Heart left ventricle (tissue), 13 donors: ENCODE measurements at regions not wholly inside any gene's neighbourhood (a gene's known extent, or its start where the extent isn't known, plus 50 kb on each side); places are given as distances from the start of the nearest gene placed in this dataset.
"Not testable (repeated sequence)": the region's sequence is repeated elsewhere in the genome, so short reads cannot be mapped to it uniquely, and the experiment has no call there.

Source experiments
- POLR2A ChIP-seq, 2 donors: fragments of 450-650 bp; IDR thresholded peaks; one replicate each; pipeline ENCODE4 v1.6.1; 2017; ENCODE audit warnings: antibody characterized with exemption in 2 of 2, mild to moderate bottlenecking in 2 of 2, moderate library complexity in 2 of 2
- TF ChIP-seq, protein P1 (sequence below), 12 donors: fragments of 200-600 bp; sonication (generic) in 4 of 12; IDR thresholded peaks; one replicate each; pipeline versions ENCODE4 v1.5.0 to v1.8.0; 2018 to 2022; ENCODE audit warnings: antibody characterized with exemption in 12 of 12, mild to moderate bottlenecking in 5 of 12
- donor health status: ischemic (EF 13 %, LVEDD 7.1; RV severe dilation, severe dysfunction).
- donor health status: DM: no; HTN: yes; CAD: no.
- donor health status: DM: no; HTN: no; CAD: no.
- donor health status: ischemic (EF 25% LVEDD 6.9; RV normal size, moderate dysfunction).
- donor health status: ischemic (EF 25% LVEDD 5.7; RV mildly dilated, moderate dysfunction).
- donor health status: ischemic (EF 35%, LVEDD 5.7; RV mildly dilated, moderate dysfunction).
- donor health status: nonischemic (EF 11% LVEDD 7.7; RV severe dilation, severe dysfunction).
- donor health status: DM: yes; HTN: yes; CAD: no.
- donor health status: PGD.
- donor health status: ischemic (EF 29% LVEDD 5.4; RV normal size, mild dysfunction).
- donor health status: nonischemic (EF 23%, LVEDD 6.1; RV moderate dilation, normal function).

DNA sequence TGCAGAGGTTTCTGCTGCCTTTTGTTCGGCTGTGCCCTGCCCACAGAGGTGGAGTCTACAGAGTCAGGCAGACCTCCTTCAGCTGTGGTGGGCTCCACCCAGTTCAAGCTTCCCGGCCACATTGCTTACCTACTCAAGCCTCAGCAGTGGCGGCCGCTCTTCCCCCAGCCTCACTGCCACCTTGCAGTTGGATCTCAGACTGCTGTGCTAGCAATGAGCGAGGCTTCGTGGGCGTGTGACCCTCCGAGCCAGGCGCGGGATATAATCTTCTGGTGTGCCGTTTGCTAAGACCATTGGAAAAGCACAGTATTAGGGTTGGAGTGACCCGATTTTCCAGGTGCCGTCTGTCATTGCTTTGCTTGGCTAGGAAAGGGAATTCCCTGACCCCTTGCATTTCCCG is 82.4 kb upstream of the ZC4H2 start:
- TF ChIP-seq, protein P1, sequence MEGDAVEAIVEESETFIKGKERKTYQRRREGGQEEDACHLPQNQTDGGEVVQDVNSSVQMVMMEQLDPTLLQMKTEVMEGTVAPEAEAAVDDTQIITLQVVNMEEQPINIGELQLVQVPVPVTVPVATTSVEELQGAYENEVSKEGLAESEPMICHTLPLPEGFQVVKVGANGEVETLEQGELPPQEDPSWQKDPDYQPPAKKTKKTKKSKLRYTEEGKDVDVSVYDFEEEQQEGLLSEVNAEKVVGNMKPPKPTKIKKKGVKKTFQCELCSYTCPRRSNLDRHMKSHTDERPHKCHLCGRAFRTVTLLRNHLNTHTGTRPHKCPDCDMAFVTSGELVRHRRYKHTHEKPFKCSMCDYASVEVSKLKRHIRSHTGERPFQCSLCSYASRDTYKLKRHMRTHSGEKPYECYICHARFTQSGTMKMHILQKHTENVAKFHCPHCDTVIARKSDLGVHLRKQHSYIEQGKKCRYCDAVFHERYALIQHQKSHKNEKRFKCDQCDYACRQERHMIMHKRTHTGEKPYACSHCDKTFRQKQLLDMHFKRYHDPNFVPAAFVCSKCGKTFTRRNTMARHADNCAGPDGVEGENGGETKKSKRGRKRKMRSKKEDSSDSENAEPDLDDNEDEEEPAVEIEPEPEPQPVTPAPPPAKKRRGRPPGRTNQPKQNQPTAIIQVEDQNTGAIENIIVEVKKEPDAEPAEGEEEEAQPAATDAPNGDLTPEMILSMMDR (IDR thresholded peaks at IDR 0.05): not testable (repeated sequence)
- TF ChIP-seq POLR2A (IDR thresholded peaks at IDR 0.05): not testable (repeated sequence)
